ENCODE measurements at regions not wholly inside any gene's neighbourhood (a gene's known extent, or its start where the extent isn't known, plus 50 kb on each side); places are given as distances from the start of the nearest gene placed in this dataset.

DNA sequence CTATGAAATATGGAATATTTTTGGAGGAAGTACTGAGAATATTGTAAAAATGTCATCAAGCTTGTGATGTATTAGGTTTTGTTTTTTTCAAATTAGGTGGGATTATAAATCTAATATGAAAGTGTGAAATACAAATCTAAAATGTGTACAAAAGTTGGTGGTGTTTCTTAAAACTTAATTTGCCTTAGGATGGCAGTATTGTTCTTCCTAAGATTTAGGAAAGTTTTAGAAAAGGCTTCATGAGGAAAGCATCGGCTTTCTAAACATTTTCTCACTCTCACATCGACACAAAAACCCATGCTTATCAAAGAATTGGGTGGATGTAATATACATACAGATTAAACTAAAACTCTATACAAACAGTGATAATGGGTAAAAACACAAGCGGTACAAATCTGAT lies 972.0 kb upstream of the PCDH20 start:
- TF ChIP-seq GATA3 (IDR thresholded peaks at IDR 0.05; ENCODE audit: low read depth, low read length), result no peak
- no peak for TF ChIP-seq GATA2 (IDR thresholded peaks at IDR 0.05; ENCODE audit: low read depth, low read length)

GRCh38 chr13:62377838-62378237 lies 962.2 kb upstream of the PCDH20 start:
- TF ChIP-seq GATA3 (IDR thresholded peaks at IDR 0.05; ENCODE audit: low read depth, low read length) (no peak), GATA2 (IDR thresholded peaks at IDR 0.05; ENCODE audit: low read depth, low read length) (no peak)

DNA sequence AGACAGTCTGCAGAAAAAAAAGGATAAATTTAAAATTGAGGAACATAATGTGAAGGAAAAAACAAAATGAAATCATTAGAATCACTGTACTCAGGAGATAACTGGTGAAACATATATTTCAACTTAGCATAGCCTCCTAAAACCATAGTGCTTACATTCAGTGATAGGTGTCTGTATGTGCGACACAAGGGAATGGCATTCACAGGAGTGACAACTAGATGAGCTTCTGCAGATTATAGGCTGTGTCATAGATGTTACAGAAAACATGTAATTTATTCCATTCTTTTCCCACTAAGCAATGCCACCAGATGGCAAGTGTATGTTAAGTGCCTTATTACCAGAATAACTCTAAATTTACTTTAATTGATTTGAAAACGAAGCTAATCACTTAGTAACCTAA lies 960.0 kb upstream of the PCDH20 start:
- TF ChIP-seq GATA2 (IDR thresholded peaks at IDR 0.05; ENCODE audit: low read depth, low read length) (no peak), GATA3 (IDR thresholded peaks at IDR 0.05; ENCODE audit: low read depth, low read length) (no peak)

DNA sequence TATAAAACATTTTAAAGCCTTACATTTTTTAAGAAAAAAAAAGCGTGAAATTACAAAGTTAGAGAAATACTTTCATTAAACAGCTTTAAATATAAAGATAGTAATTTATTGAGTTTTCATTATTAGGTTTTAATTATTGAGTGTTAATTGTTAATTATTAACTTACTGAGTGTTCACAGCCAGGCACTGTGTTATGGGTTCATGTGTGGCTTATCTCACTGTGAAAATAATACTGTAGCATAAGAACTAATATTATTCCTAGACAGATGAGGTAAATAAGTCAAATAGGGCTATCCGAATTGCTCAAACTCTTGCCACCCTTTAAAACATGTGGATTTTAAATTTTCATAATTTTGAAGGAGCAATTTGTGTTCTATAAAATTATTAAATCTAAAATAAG lies 956.1 kb upstream of the PCDH20 start:
- TF ChIP-seq GATA3 (IDR thresholded peaks at IDR 0.05; ENCODE audit: low read depth, low read length), result no peak
- no peak for TF ChIP-seq GATA2 (IDR thresholded peaks at IDR 0.05; ENCODE audit: low read depth, low read length)

DNA sequence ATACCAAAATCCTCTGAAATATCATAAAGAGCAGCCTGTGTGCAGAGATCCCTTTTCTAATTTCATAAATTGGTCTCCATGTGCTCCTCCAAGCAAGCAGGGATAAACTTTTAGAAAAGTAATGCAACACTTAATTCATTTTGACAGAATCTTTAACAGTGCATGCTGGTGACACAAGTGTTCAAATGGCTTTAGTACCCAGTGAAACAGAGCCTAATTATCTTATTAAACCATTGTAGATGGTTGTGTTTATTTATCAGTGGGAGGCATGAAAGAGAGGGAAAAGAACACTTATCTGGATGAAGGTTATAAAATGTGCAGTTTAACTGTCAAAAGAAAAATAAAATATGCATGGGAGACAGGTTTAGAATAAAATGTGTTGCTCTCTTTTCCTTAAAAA lies 945.0 kb upstream of the PCDH20 start:
- TF ChIP-seq GATA2 (IDR thresholded peaks at IDR 0.05; ENCODE audit: low read depth, low read length) (no peak), GATA3 (IDR thresholded peaks at IDR 0.05; ENCODE audit: low read depth, low read length) (no peak)

GRCh38 chr13:62358646-62358932 lies 942.9 kb upstream of the PCDH20 start:
- TF ChIP-seq GATA2 (IDR thresholded peaks at IDR 0.05; ENCODE audit: low read depth, low read length), result no peak

GRCh38 chr13:62357887-62358645 lies 942.4 kb upstream of the PCDH20 start:
- TF ChIP-seq GATA2 (IDR thresholded peaks at IDR 0.05; ENCODE audit: low read depth, low read length), result no peak
- no peak for TF ChIP-seq GATA3 (IDR thresholded peaks at IDR 0.05; ENCODE audit: low read depth, low read length)

DNA sequence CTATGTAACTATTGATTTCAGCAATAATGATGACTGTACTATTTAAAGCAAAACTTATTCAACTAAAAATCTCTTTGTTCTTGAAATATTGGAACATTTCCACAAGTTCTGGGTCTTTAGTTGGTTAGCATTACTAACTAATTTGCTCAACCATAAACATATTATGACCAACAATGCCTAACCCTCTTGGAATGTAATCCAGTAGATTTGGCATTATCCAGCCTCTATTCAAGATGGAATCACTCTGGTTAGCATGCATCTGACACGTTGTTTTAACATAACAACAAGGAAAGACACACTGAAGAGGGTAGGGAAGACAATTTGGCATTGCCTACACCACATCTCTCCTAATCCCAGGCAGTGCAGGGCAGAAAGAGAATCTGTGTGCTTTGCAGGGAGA lies 941.3 kb upstream of the PCDH20 start:
- TF ChIP-seq GATA2 (IDR thresholded peaks at IDR 0.05; ENCODE audit: low read depth, low read length), result no peak
- no peak for TF ChIP-seq GATA3 (IDR thresholded peaks at IDR 0.05; ENCODE audit: low read depth, low read length)

DNA sequence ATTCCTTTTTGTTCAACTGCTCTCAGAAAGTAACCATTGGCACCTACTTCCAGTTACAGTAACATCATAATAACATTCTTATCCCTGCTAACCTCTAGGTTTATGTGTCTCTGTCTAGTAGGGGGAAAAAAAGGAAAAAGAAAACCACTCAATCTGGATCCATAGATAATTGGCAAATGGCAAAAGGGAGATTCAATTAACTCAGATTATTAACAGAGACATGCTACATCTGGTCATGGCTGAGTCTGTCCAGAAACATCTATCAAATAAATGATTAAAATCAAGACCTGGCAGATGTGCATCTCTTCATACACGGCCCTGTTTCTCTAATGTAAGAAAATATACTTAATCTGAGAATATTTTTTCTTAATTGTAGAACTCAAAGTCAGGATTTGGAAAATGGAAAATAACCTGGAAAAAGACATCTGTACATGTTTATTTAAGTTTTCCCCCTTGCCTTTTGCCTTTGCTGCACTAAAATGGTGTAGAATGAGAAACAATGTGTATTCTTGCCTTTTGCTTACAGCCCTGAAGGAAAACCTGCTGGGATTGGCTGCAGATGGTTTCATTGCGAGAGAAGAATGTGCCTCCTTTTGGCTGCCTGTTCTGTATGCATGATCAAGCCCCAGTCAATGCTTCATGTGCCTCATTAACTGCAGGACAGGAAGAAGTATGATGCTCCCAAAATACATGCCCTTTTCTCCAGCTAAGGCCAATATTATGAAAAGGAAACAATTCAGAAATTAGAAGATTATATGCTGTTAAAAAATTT lies 921.6 kb upstream of the PCDH20 start:
- peak; percentile 96 for TF ChIP-seq GATA3 (IDR thresholded peaks at IDR 0.05; ENCODE audit: low read depth, low read length)
- TF ChIP-seq GATA2 (IDR thresholded peaks at IDR 0.05; ENCODE audit: low read depth, low read length), result peak; percentile 83

GRCh38 chr13:62336507-62336906 lies 920.9 kb upstream of the PCDH20 start:
- TF ChIP-seq GATA3 (IDR thresholded peaks at IDR 0.05; ENCODE audit: low read depth, low read length) (peak; percentile 21; the same call in 1 of the 2 replicates), GATA2 (IDR thresholded peaks at IDR 0.05; ENCODE audit: low read depth, low read length) (0 out of 2 replicates have a peak, but pooled peaks have one; percentile 27)

DNA sequence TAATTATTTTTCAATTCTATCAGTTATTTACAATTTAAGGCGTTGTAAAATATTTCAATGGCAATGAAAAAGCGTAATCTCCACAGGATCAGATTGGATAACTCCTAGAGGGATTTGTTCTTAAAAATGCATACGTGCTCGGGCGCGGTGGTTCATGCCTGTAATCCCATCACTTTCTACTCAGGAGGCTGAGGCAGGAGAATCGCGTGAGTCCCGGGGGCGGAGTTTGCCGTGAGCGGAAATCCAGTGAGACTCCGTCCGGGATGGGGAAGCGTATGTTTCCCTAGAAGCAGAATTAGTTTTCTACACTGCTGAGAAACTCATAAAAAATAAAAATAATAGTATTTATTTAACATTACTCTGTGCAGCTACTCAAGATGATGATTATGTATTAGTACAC lies 917.8 kb upstream of the PCDH20 start:
- no peak for TF ChIP-seq GATA2 (IDR thresholded peaks at IDR 0.05; ENCODE audit: low read depth, low read length)
- TF ChIP-seq GATA3 (IDR thresholded peaks at IDR 0.05; ENCODE audit: low read depth, low read length), result no peak

GRCh38 chr13:62331384-62331783 lies 915.7 kb upstream of the PCDH20 start:
- TF ChIP-seq GATA3 (IDR thresholded peaks at IDR 0.05; ENCODE audit: low read depth, low read length) (no peak), GATA2 (IDR thresholded peaks at IDR 0.05; ENCODE audit: low read depth, low read length) (no peak)

- TF ChIP-seq GATA2 (IDR thresholded peaks at IDR 0.05; ENCODE audit: low read depth, low read length) (no peak), GATA3 (IDR thresholded peaks at IDR 0.05; ENCODE audit: low read depth, low read length) (no peak)
These were observed 911.7 kb upstream of the PCDH20 start for GRCh38 chr13:62327367-62327766.

DNA sequence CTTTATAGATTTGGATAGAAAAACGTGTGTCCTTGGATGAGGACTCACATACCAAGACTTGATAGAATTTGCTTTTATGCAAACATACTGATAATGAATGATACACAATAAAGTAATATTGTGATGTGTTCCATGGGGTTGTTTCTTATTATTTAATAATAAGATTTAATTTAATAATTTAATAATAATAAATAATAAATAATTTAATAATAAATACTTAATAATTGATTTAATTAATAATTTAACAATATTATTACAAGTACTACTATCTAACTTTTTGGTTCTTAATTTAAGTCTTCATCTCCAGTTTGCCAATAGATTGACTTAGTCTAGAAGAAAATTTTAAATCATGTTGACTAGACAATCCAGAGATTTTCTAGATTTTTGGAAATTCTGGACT lies 909.2 kb upstream of the PCDH20 start:
- no peak for TF ChIP-seq GATA2 (IDR thresholded peaks at IDR 0.05; ENCODE audit: low read depth, low read length)
- TF ChIP-seq GATA3 (IDR thresholded peaks at IDR 0.05; ENCODE audit: low read depth, low read length), result no peak

DNA sequence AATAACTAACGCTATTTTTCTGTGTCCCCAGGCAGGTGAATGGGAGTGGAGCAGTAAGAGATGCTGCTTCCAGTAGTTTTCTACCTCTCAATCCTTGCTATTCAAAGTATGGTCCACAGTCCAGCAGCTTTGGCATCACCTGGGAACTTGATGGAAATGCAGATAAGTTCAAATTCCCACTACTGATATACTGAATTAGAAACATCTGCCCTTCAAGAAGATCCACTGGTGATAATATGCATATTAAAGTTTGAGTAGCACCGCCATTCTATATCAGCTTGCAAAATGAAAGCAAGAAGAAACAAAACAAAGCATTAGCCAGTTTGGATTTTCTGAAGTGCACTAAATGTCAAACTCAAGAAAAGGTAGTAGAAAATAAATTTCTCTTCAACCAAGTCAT lies 906.2 kb upstream of the PCDH20 start:
- peak; percentile 59 for TF ChIP-seq GATA3 (IDR thresholded peaks at IDR 0.05; ENCODE audit: low read depth, low read length)
- peak; percentile 62; the same call in 1 of the 2 replicates for TF ChIP-seq GATA2 (IDR thresholded peaks at IDR 0.05; ENCODE audit: low read depth, low read length)
